ENCODE measurements at regions not wholly inside any gene's neighbourhood (a gene's known extent, or its start where the extent isn't known, plus 50 kb on each side); places are given as distances from the start of the nearest gene placed in this dataset.

- no peak for DNase-seq
Observed at GRCh38 chr12:24025153-24025798, 75.8 kb upstream of the SOX5 start.

- no peak for DNase-seq
Observed at GRCh38 chr12:24023081-24023480, 73.6 kb upstream of the SOX5 start.

GRCh38 chr12:24021164-24021502 is 71.7 kb upstream of the SOX5 start:
- DNase-seq = no peak

GRCh38 chr12:24020397-24021163 is 71.1 kb upstream of the SOX5 start:
- no peak for DNase-seq

GRCh38 chr12:24015833-24016160 is 66.3 kb upstream of the SOX5 start:
- no peak for DNase-seq

- no peak for DNase-seq
Observed at GRCh38 chr12:24014915-24015832, 65.7 kb upstream of the SOX5 start.

- DNase-seq = no peak
Observed at GRCh38 chr12:24014240-24014639, 64.8 kb upstream of the SOX5 start.

GRCh38 chr12:24012528-24012927 is 63.1 kb upstream of the SOX5 start:
- no peak for DNase-seq

- no peak for DNase-seq
Observed at GRCh38 chr12:24011927-24012507, 62.5 kb upstream of the SOX5 start.

- no peak for DNase-seq
Observed at GRCh38 chr12:24008166-24008565, 58.7 kb upstream of the SOX5 start.

Measured in inflammatory macrophage treated with lipopolysaccharide for 1 hour (primary cell).